ENCODE measurements at regions not wholly inside any gene's neighbourhood (a gene's known extent, or its start where the extent isn't known, plus 50 kb on each side); places are given as distances from the start of the nearest gene placed in this dataset.

- no peak overlapping the region for H3K27ac ChIP-seq (ENCODE audit: low read depth, low read length, poor library complexity, severe bottlenecking)
Measured at GRCh38 chr20:58094698-58095097, 133.8 kb downstream of the ANKRD60 start.

GRCh38 chr20:58094160-58094559 is 134.3 kb downstream of the ANKRD60 start:
- Histone ChIP-seq H3K79me2 (ENCODE audit: insufficient read depth, low read length) (no peaks in the 10 kb centered on the region), H2AFZ (ENCODE audit: low read length) (no peak overlapping the region)

More at GRCh38 chr20:58094698-58095097, 133.8 kb downstream of the ANKRD60 start:
- H3K9me3 ChIP-seq (ENCODE audit: low read length): no peaks in the 10 kb centered on the region
- no peak overlapping the region for H3K9ac ChIP-seq (ENCODE audit: low read length)
- peaks cover 9% of the 10 kb centered on the region; the same call in 1 of the 2 replicates for H3K27me3 ChIP-seq (ENCODE audit: insufficient read depth, low read length)
- no peaks in the 10 kb centered on the region for H4K20me1 ChIP-seq (ENCODE audit: insufficient read depth, low read length)
- no peak overlapping the region for H3K4me2 ChIP-seq (ENCODE audit: low read length)
- no peaks in the 10 kb centered on the region for H3F3A ChIP-seq (ENCODE audit: insufficient read depth, low read length)
- no peaks in the 10 kb centered on the region for H3K9me2 ChIP-seq (ENCODE audit: low read depth, low read length)
- H3K36me3 ChIP-seq (ENCODE audit: insufficient read depth, low read length): no peaks in the 10 kb centered on the region
- no peak overlapping the region for H2AFZ ChIP-seq (ENCODE audit: low read length)
- no peak overlapping the region for H3K4me3 ChIP-seq (ENCODE audit: low read depth, low read length, poor library complexity, severe bottlenecking)
- H3K4me1 ChIP-seq (ENCODE audit: insufficient read depth, low read length, severe bottlenecking): no peaks in the 10 kb centered on the region
- H3K79me2 ChIP-seq (ENCODE audit: insufficient read depth, low read length): no peaks in the 10 kb centered on the region
- TF ChIP-seq EZH2 (IDR thresholded peaks at IDR 0.05; ENCODE audit: borderline replicate concordance, low read length) (no peak), CTCF (IDR thresholded peaks at IDR 0.05; ENCODE audit: low read length) (no peak)

GRCh38 chr20:58092871-58093270 is 135.6 kb downstream of the ANKRD60 start:
- no peak overlapping the region for H3K27ac ChIP-seq (ENCODE audit: low read depth, low read length, poor library complexity, severe bottlenecking)
- no peaks in the 10 kb centered on the region for H3K36me3 ChIP-seq (ENCODE audit: insufficient read depth, low read length)
- no peaks in the 10 kb centered on the region for H3K9me3 ChIP-seq (ENCODE audit: low read length)
- no peaks in the 10 kb centered on the region for H3F3A ChIP-seq (ENCODE audit: insufficient read depth, low read length)
- H3K4me1 ChIP-seq (ENCODE audit: insufficient read depth, low read length, severe bottlenecking): no peaks in the 10 kb centered on the region
- TF ChIP-seq CTCF (IDR thresholded peaks at IDR 0.05; ENCODE audit: low read length) (no peak), EZH2 (IDR thresholded peaks at IDR 0.05; ENCODE audit: borderline replicate concordance, low read length) (no peak)
- H3K9me2 ChIP-seq (ENCODE audit: low read depth, low read length): no peaks in the 10 kb centered on the region
- peaks cover 9% of the 10 kb centered on the region; the same call in 1 of the 2 replicates for H3K27me3 ChIP-seq (ENCODE audit: insufficient read depth, low read length)
- H3K4me3 ChIP-seq (ENCODE audit: low read depth, low read length, poor library complexity, severe bottlenecking): no peak overlapping the region
- H3K4me2 ChIP-seq (ENCODE audit: low read length): no peak overlapping the region
- no peaks in the 10 kb centered on the region for H4K20me1 ChIP-seq (ENCODE audit: insufficient read depth, low read length)
- no peak overlapping the region for H3K9ac ChIP-seq (ENCODE audit: low read length)
- H3K79me2 ChIP-seq (ENCODE audit: insufficient read depth, low read length): no peaks in the 10 kb centered on the region
- no peak overlapping the region for H2AFZ ChIP-seq (ENCODE audit: low read length)

More at GRCh38 chr20:58094160-58094559, 134.3 kb downstream of the ANKRD60 start:
- Histone ChIP-seq H3K9me3 (ENCODE audit: low read length) (no peaks in the 10 kb centered on the region), H3K4me1 (ENCODE audit: insufficient read depth, low read length, severe bottlenecking) (no peaks in the 10 kb centered on the region), H3K4me3 (ENCODE audit: low read depth, low read length, poor library complexity, severe bottlenecking) (no peak overlapping the region), H4K20me1 (ENCODE audit: insufficient read depth, low read length) (no peaks in the 10 kb centered on the region), H3K36me3 (ENCODE audit: insufficient read depth, low read length) (no peaks in the 10 kb centered on the region), H3K27ac (ENCODE audit: low read depth, low read length, poor library complexity, severe bottlenecking) (no peak overlapping the region), H3K9me2 (ENCODE audit: low read depth, low read length) (no peaks in the 10 kb centered on the region), H3K4me2 (ENCODE audit: low read length) (no peak overlapping the region), H3F3A (ENCODE audit: insufficient read depth, low read length) (no peaks in the 10 kb centered on the region), H3K9ac (ENCODE audit: low read length) (no peak overlapping the region), H3K27me3 (ENCODE audit: insufficient read depth, low read length) (peaks cover 9% of the 10 kb centered on the region; the same call in 1 of the 2 replicates)
- no peak for TF ChIP-seq CTCF (IDR thresholded peaks at IDR 0.05; ENCODE audit: low read length)
- no peak for TF ChIP-seq EZH2 (IDR thresholded peaks at IDR 0.05; ENCODE audit: borderline replicate concordance, low read length)

Data from OCI-LY1 (cell line).